ENCODE measurements at regions not wholly inside any gene's neighbourhood (a gene's known extent, or its start where the extent isn't known, plus 50 kb on each side); places are given as distances from the start of the nearest gene placed in this dataset.

GRCh38 chr4:71938776-71939175 is 93.0 kb upstream of the NPFFR2 start:
- no peak for DNase-seq

- peak; percentile 32 for DNase-seq
Measured at GRCh38 chr4:71941001-71941400, 90.8 kb upstream of the NPFFR2 start.

DNA sequence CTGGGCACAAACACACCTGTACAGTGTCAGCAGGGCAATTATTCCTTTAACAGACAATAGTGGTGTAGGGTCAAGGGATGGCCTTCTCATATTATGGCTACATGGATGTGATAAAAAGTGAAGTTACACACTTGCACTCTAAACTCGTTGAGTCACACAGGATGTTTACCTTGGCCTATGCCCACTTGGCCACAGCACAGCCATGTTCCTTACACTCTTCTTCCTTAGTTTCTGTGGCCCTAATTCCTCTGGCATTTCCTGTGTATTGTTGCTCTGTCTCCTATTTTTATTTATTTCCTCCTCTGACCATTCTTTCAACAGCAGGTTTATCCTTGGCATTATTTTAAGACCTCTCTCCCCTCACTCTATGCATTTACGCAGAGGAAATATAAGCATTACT is 86.8 kb upstream of the NPFFR2 start:
- DNase-seq, result no peak

- DNase-seq, result no peak
Measured at GRCh38 chr4:71945791-71946190, 86.0 kb upstream of the NPFFR2 start.

GRCh38 chr4:71958978-71959377 is 72.8 kb upstream of the NPFFR2 start:
- DNase-seq, result no peak

DNA sequence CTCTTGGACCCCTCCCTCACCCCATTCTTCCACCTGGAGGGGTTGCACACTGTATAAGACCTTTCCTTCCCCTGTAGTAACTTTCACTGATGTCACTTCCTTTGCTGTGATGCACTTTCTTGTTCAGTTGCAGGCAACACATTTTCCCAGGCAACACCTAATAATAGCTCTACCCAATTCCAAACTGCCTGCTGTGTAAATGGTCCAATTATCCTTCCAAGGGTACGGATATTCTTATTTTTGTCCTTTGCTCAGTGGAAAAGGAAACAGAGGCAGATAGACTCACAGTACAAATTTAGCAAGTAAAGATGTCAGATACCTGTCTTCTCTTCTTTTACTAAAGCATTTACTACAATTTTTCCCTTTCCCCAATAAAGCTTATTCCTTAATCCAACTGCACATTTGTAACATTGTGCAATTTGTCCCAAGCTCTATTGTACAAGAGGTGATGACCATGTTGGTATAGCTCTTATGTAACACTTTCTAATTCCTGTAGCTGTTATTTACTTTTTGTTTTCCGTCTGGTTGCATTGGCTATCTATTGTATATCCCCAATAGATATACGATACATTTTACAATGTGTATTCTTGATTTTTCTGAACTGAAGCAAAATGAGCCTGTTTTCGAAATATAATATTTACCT is 69.1 kb upstream of the NPFFR2 start:
- DNase-seq, result no peak

GRCh38 chr4:71974681-71975080 is 57.1 kb upstream of the NPFFR2 start:
- no peak for DNase-seq

- DNase-seq, result no peak
Measured at GRCh38 chr4:71976523-71976922, 55.3 kb upstream of the NPFFR2 start.

GRCh38 chr4:71978210-71978835 is 53.5 kb upstream of the NPFFR2 start:
- DNase-seq, result no peak

GRCh38 chr4:71980976-71981375 is 50.8 kb upstream of the NPFFR2 start:
- DNase-seq, result no peak
